ENCODE measurements at regions not wholly inside any gene's neighbourhood (a gene's known extent, or its start where the extent isn't known, plus 50 kb on each side); places are given as distances from the start of the nearest gene placed in this dataset.

DNA sequence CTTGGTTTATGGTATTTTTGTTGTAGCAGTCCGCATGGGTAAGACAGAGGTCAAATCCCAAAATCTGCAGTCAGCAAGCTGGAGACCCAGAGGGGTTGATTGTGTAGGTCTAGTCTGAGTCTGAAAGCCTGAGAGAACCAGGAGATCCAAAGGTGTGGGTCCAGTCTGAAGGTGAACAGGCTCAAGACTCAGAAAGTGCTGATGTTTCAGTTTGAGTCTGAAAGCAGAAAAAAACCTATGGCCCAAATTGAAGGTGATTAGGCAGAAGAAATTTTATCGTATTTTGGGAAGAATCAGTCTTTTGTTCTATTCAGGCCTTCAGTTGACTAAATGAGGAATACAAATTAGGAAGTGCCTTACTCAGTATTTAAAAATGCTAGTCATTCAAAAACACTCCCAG, 807.8 kb upstream of the FOXG1 start:
- ATAC-seq (ENCODE audit: low read depth in 2 of 2) (no peak), DNase-seq (no peak)
- Histone ChIP-seq H3K4me3 (ENCODE audit: low read depth, low read length) (no peak overlapping the region), H3K36me3 (ENCODE audit: control insufficient read depth, insufficient read depth, low read length) (no peaks in the 10 kb centered on the region), H3K27ac (ENCODE audit: insufficient read depth, low read length, poor library complexity, severe bottlenecking) (no peak overlapping the region), H3K4me1 (ENCODE audit: control insufficient read depth, insufficient read depth, low read length, poor library complexity, severe bottlenecking) (no peaks in the 10 kb centered on the region), H3K27me3 (ENCODE audit: control insufficient read depth, insufficient read depth, low read length) (no peaks in the 10 kb centered on the region), H3K9me3 (ENCODE audit: control insufficient read depth in 2 of 2, low read length in 2 of 2) (peaks cover 8 to 31% of the 10 kb centered on the region in 2 experiments)
- no peak overlapping the region for H3K4me3 Mint-ChIP-seq
- no peaks in the 10 kb centered on the region for H3K27me3 Mint-ChIP-seq
- peak overlapping the region in 1 of 3 donors; percentile 30 for H3K27ac Mint-ChIP-seq
- H3K36me3 Mint-ChIP-seq, result no peaks in the 10 kb centered on the region
- H3K4me1 Mint-ChIP-seq, result no peaks in the 10 kb centered on the region
- H3K9me3 Mint-ChIP-seq, result peaks cover 0 to 33% (median 7%) of the 10 kb centered on the region in 7 donors

DNA sequence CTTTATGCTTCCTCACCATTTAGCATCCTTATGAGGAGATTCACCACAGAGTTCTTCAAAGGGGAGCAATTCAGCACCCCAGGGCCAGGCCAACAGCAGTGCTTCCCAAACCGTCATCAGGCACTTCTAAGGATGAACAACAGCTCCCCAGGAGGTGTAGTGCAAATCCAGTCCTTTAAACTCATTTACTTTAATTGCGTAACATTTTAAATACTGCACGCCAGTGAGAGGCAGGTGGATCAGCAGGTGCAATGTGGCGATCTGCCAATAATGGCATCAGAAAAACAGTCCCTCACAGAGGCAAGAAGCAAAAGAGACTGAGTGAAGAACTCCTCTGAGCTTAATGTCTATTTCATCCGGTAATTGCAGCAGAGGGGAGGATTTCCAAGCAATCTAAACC, 770.9 kb upstream of the FOXG1 start:
- no peaks in the 10 kb centered on the region for H3K4me1 ChIP-seq (ENCODE audit: control insufficient read depth, insufficient read depth, low read length, poor library complexity, severe bottlenecking)
- Mint-ChIP-seq H3K4me1 (no peaks in the 10 kb centered on the region), H3K27me3 (no peaks in the 10 kb centered on the region), H3K4me3 (no peak overlapping the region), H3K27ac (no peak overlapping the region), H3K9me3 (peaks cover 3 to 29% (median 6%) of the 10 kb centered on the region in 7 donors), H3K36me3 (no peaks in the 10 kb centered on the region)
- no peaks in the 10 kb centered on the region for H3K27me3 ChIP-seq (ENCODE audit: control insufficient read depth, insufficient read depth, low read length)
- no peak overlapping the region for H3K4me3 ChIP-seq (ENCODE audit: low read depth, low read length)
- no peak for ATAC-seq (ENCODE audit: low read depth in 2 of 2)
- no peaks in the 10 kb centered on the region for H3K36me3 ChIP-seq (ENCODE audit: control insufficient read depth, insufficient read depth, low read length)
- H3K27ac ChIP-seq (ENCODE audit: insufficient read depth, low read length, poor library complexity, severe bottlenecking), result no peak overlapping the region
- H3K9me3 ChIP-seq (ENCODE audit: control insufficient read depth in 2 of 2, low read length in 2 of 2), result peaks cover 2 to 7% of the 10 kb centered on the region in 2 experiments
- no peak for DNase-seq

GRCh38 chr14:28001002-28001401, 765.6 kb upstream of the FOXG1 start:
- no peak overlapping the region for H3K4me3 Mint-ChIP-seq
- Histone ChIP-seq H3K36me3 (ENCODE audit: control insufficient read depth, insufficient read depth, low read length) (no peaks in the 10 kb centered on the region), H3K4me3 (ENCODE audit: low read depth, low read length) (no peak overlapping the region), H3K27me3 (ENCODE audit: control insufficient read depth, insufficient read depth, low read length) (no peaks in the 10 kb centered on the region), H3K9me3 (ENCODE audit: control insufficient read depth in 2 of 2, low read length in 2 of 2) (peaks cover 4 to 13% of the 10 kb centered on the region in 2 experiments), H3K27ac (ENCODE audit: insufficient read depth, low read length, poor library complexity, severe bottlenecking) (no peak overlapping the region), H3K4me1 (ENCODE audit: control insufficient read depth, insufficient read depth, low read length, poor library complexity, severe bottlenecking) (no peaks in the 10 kb centered on the region)
- no peak overlapping the region for H3K27ac Mint-ChIP-seq
- peak in 1 of 2 donors; percentile 28 for ATAC-seq (ENCODE audit: low read depth in 2 of 2)
- no peaks in the 10 kb centered on the region for H3K4me1 Mint-ChIP-seq
- no peaks in the 10 kb centered on the region for H3K36me3 Mint-ChIP-seq
- no peaks in the 10 kb centered on the region for H3K27me3 Mint-ChIP-seq
- DNase-seq, result no peak
- H3K9me3 Mint-ChIP-seq, result peaks cover 3 to 46% (median 11%) of the 10 kb centered on the region in 7 donors

GRCh38 chr14:28012629-28013415, 753.8 kb upstream of the FOXG1 start:
- Mint-ChIP-seq H3K9me3 (peaks cover 3 to 15% (median 11%) of the 10 kb centered on the region in 7 donors), H3K4me3 (no peak overlapping the region), H3K27me3 (no peaks in the 10 kb centered on the region), H3K27ac (no peak overlapping the region), H3K36me3 (no peaks in the 10 kb centered on the region), H3K4me1 (no peaks in the 10 kb centered on the region)
- no peaks in the 10 kb centered on the region for H3K4me1 ChIP-seq (ENCODE audit: control insufficient read depth, insufficient read depth, low read length, poor library complexity, severe bottlenecking)
- no peaks in the 10 kb centered on the region for H3K36me3 ChIP-seq (ENCODE audit: control insufficient read depth, insufficient read depth, low read length)
- DNase-seq, result no peak
- H3K27ac ChIP-seq (ENCODE audit: insufficient read depth, low read length, poor library complexity, severe bottlenecking), result no peak overlapping the region
- peaks cover 10 to 11% of the 10 kb centered on the region in 2 experiments for H3K9me3 ChIP-seq (ENCODE audit: control insufficient read depth in 2 of 2, low read length in 2 of 2)
- H3K4me3 ChIP-seq (ENCODE audit: low read depth, low read length), result no peak overlapping the region
- no peaks in the 10 kb centered on the region for H3K27me3 ChIP-seq (ENCODE audit: control insufficient read depth, insufficient read depth, low read length)
- ATAC-seq (ENCODE audit: low read depth in 2 of 2), result no peak

DNA sequence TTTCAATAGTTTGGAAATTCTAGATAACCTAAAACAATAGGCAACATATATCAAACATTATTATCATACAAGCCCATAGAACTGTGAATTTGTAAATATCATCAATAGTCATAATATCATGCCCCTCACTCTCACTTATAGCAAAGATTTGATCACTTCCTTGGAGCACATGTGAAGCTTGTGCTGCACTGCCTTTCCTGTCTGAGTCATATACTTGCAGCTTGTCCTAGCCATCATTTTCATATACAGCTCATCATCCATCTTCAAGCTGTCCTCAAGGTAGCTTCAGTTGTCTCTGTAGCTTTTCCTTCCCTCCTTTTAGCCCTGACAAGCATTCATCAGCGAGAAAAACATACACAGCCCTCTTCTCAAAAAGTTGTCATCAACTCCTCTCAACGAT, 746.5 kb upstream of the FOXG1 start:
- H3K9me3 Mint-ChIP-seq, result peaks cover 9 to 22% (median 12%) of the 10 kb centered on the region in 7 donors
- ATAC-seq (ENCODE audit: low read depth in 2 of 2) (no peak), DNase-seq (no peak)
- Histone ChIP-seq H3K4me1 (ENCODE audit: control insufficient read depth, insufficient read depth, low read length, poor library complexity, severe bottlenecking) (no peaks in the 10 kb centered on the region), H3K27ac (ENCODE audit: insufficient read depth, low read length, poor library complexity, severe bottlenecking) (no peak overlapping the region), H3K4me3 (ENCODE audit: low read depth, low read length) (no peak overlapping the region), H3K9me3 (ENCODE audit: control insufficient read depth in 2 of 2, low read length in 2 of 2) (peaks cover 6 to 10% of the 10 kb centered on the region in 2 experiments), H3K36me3 (ENCODE audit: control insufficient read depth, insufficient read depth, low read length) (no peaks in the 10 kb centered on the region), H3K27me3 (ENCODE audit: control insufficient read depth, insufficient read depth, low read length) (no peaks in the 10 kb centered on the region)
- H3K4me1 Mint-ChIP-seq, result no peaks in the 10 kb centered on the region
- no peaks in the 10 kb centered on the region for H3K36me3 Mint-ChIP-seq
- no peaks in the 10 kb centered on the region for H3K27me3 Mint-ChIP-seq
- H3K27ac Mint-ChIP-seq, result no peak overlapping the region
- no peak overlapping the region for H3K4me3 Mint-ChIP-seq

- H3K4me1 Mint-ChIP-seq, result no peaks in the 10 kb centered on the region
- H3K4me3 ChIP-seq (ENCODE audit: low read depth, low read length), result no peak overlapping the region
- H3K4me3 Mint-ChIP-seq, result no peak overlapping the region
- H3K4me1 ChIP-seq (ENCODE audit: control insufficient read depth, insufficient read depth, low read length, poor library complexity, severe bottlenecking), result no peaks in the 10 kb centered on the region
- H3K9me3 Mint-ChIP-seq, result peaks cover 6 to 29% (median 14%) of the 10 kb centered on the region in 7 donors
- H3K27ac Mint-ChIP-seq, result no peak overlapping the region
- no peaks in the 10 kb centered on the region for H3K27me3 Mint-ChIP-seq
- DNase-seq (no peak), ATAC-seq (ENCODE audit: low read depth in 2 of 2) (no peak)
- H3K36me3 ChIP-seq (ENCODE audit: control insufficient read depth, insufficient read depth, low read length), result no peaks in the 10 kb centered on the region
- peaks cover 0 to 3% of the 10 kb centered on the region in 2 experiments for H3K9me3 ChIP-seq (ENCODE audit: control insufficient read depth in 2 of 2, low read length in 2 of 2)
- H3K27me3 ChIP-seq (ENCODE audit: control insufficient read depth, insufficient read depth, low read length), result no peaks in the 10 kb centered on the region
- H3K27ac ChIP-seq (ENCODE audit: insufficient read depth, low read length, poor library complexity, severe bottlenecking), result no peak overlapping the region
- no peaks in the 10 kb centered on the region for H3K36me3 Mint-ChIP-seq
Measured at GRCh38 chr14:28023853-28024252, 742.7 kb upstream of the FOXG1 start.

GRCh38 chr14:28052251-28052650, 714.3 kb upstream of the FOXG1 start:
- Mint-ChIP-seq H3K27ac (no peak overlapping the region), H3K9me3 (peaks cover 4 to 25% (median 10%) of the 10 kb centered on the region in 7 donors), H3K36me3 (no peaks in the 10 kb centered on the region), H3K27me3 (no peaks in the 10 kb centered on the region), H3K4me1 (no peaks in the 10 kb centered on the region), H3K4me3 (no peak overlapping the region)
- no peak for ATAC-seq (ENCODE audit: low read depth in 2 of 2)
- Histone ChIP-seq H3K27ac (ENCODE audit: insufficient read depth, low read length, poor library complexity, severe bottlenecking) (no peak overlapping the region), H3K9me3 (ENCODE audit: control insufficient read depth in 2 of 2, low read length in 2 of 2) (peaks cover 0 to 6% of the 10 kb centered on the region in 2 experiments), H3K27me3 (ENCODE audit: control insufficient read depth, insufficient read depth, low read length) (no peaks in the 10 kb centered on the region), H3K4me1 (ENCODE audit: control insufficient read depth, insufficient read depth, low read length, poor library complexity, severe bottlenecking) (no peaks in the 10 kb centered on the region), H3K36me3 (ENCODE audit: control insufficient read depth, insufficient read depth, low read length) (no peaks in the 10 kb centered on the region), H3K4me3 (ENCODE audit: low read depth, low read length) (no peak overlapping the region)
- no peak for DNase-seq

- Mint-ChIP-seq H3K9me3 (peaks cover 4 to 26% (median 16%) of the 10 kb centered on the region in 7 donors), H3K36me3 (no peaks in the 10 kb centered on the region), H3K27ac (no peak overlapping the region), H3K4me1 (no peaks in the 10 kb centered on the region), H3K4me3 (no peak overlapping the region), H3K27me3 (no peaks in the 10 kb centered on the region)
- Histone ChIP-seq H3K4me1 (ENCODE audit: control insufficient read depth, insufficient read depth, low read length, poor library complexity, severe bottlenecking) (no peaks in the 10 kb centered on the region), H3K27ac (ENCODE audit: insufficient read depth, low read length, poor library complexity, severe bottlenecking) (no peak overlapping the region), H3K36me3 (ENCODE audit: control insufficient read depth, insufficient read depth, low read length) (no peaks in the 10 kb centered on the region), H3K9me3 (ENCODE audit: control insufficient read depth in 2 of 2, low read length in 2 of 2) (peaks cover 0 to 6% of the 10 kb centered on the region in 2 experiments), H3K27me3 (ENCODE audit: control insufficient read depth, insufficient read depth, low read length) (no peaks in the 10 kb centered on the region), H3K4me3 (ENCODE audit: low read depth, low read length) (no peak overlapping the region)
- no peak for ATAC-seq (ENCODE audit: low read depth in 2 of 2)
- no peak for DNase-seq
Measured at GRCh38 chr14:28055008-28055407, 711.6 kb upstream of the FOXG1 start.

Measured in CD4-positive, CD25-positive, alpha-beta regulatory T cell (primary cell).